H1 (cell line): ENCODE measurements at regions not wholly inside any gene's neighbourhood (a gene's known extent, or its start where the extent isn't known, plus 50 kb on each side); places are given as distances from the start of the nearest gene placed in this dataset.

Source experiments
- CTCF ChIA-PET: fragments of 300-600 bp; sonication (Branson Sonifier 250); formaldehyde crosslinking; loops from one replicate; lab custom pipeline; 2021; ENCODE audit not compliant: partially characterized antibody; lab: Charles Lee
- POLR2A ChIA-PET: fragments of 300-600 bp; sonication (Branson Sonifier 250); formaldehyde crosslinking; loops from one replicate; lab custom pipeline; 2021; ENCODE audit warnings: inconsistent platforms; ENCODE audit not compliant: partially characterized antibody; lab: Charles Lee
- DNase-seq, 2 experiments: peaks; one replicate each; pipeline versions ENCODE4 v3.0.0 to v3.0.0-alpha.2; 2010 to 2022; ENCODE audit warnings: low spot score in 2 of 2, low read depth in 1 of 2, mixed read lengths in 1 of 2
- FAIRE-seq: peaks from 2 replicates; lab custom pipeline; 2011; peaks lifted over from hg19 to GRCh38; lab: Jason Lieb, UNC
- H2AFZ ChIP-seq: 2 replicates; pipeline ENCODE4 v1.8.1; 2012; ENCODE audit warnings: low read length, inconsistent platforms
- H2AK5ac ChIP-seq: 2 replicates; pipeline ENCODE4 v1.6.1; 2013; ENCODE audit warnings: low read depth, low read length
- H2BK120ac ChIP-seq: replicated peaks from 2 replicates; pipeline ENCODE3; 2013; ENCODE audit warnings: low read depth, low read length, inconsistent platforms
- H2BK12ac ChIP-seq: 2 replicates; pipeline ENCODE4 v1.6.1; 2013; ENCODE audit warnings: low read depth, low read length
- H2BK15ac ChIP-seq: 2 replicates; pipeline ENCODE4 v1.6.1; 2013; ENCODE audit warnings: low read length
- H2BK20ac ChIP-seq: 2 replicates; pipeline ENCODE4 v1.6.1; 2013; ENCODE audit warnings: low read length
- H2BK5ac ChIP-seq: 2 replicates; pipeline ENCODE4 v1.6.1; 2013; ENCODE audit warnings: low read depth, low read length
- H3K14ac ChIP-seq: 2 replicates; pipeline ENCODE4 v1.6.1; 2013; ENCODE audit warnings: inconsistent platforms; ENCODE audit not compliant: insufficient read length
- H3K18ac ChIP-seq: 2 replicates; pipeline ENCODE4 v1.6.1; 2013; ENCODE audit warnings: low read length; ENCODE audit errors: extremely low read depth
- H3K23ac ChIP-seq: 2 replicates; pipeline ENCODE4 v1.6.1; 2013; ENCODE audit warnings: inconsistent platforms; ENCODE audit not compliant: insufficient read length
- H3K23me2 ChIP-seq: 2 replicates; pipeline ENCODE4 v1.6.1; 2013; ENCODE audit warnings: low read depth, low read length
- H3K27ac ChIP-seq: 2 replicates; pipeline ENCODE4 v1.6.1; 2011; ENCODE audit warnings: low read depth, low read length, inconsistent platforms
- H3K27me3 ChIP-seq, 4 experiments: replicated peaks in 1 of 4; 1 replicate in 1 of 4; 2 replicates in 3 of 4; pipeline versions ENCODE4 v1.6.1 to v1.8.1; 2011 to 2013; ENCODE audit warnings: low read length in 3 of 4, mild to moderate bottlenecking in 3 of 4, inconsistent platforms in 2 of 4, mixed read lengths in 2 of 4, moderate library complexity in 1 of 4; ENCODE audit not compliant: control insufficient read depth in 3 of 4, insufficient read depth in 3 of 4; ENCODE audit errors: extremely low read depth in 1 of 4
- H3K36me3 ChIP-seq, 4 experiments: 2 replicates each; pipeline versions ENCODE4 v1.6.1 to v1.8.1; 2011 to 2013; ENCODE audit warnings: mild to moderate bottlenecking in 4 of 4, low read length in 3 of 4, moderate library complexity in 2 of 4, control low read depth in 1 of 4, inconsistent platforms in 1 of 4; ENCODE audit not compliant: insufficient read depth in 4 of 4, control insufficient read depth in 2 of 4
- H3K4ac ChIP-seq: replicated peaks from 2 replicates; pipeline ENCODE3; 2013; ENCODE audit warnings: low read length, low read depth, mixed read lengths, inconsistent platforms; ENCODE audit not compliant: insufficient read length
- H3K4me1 ChIP-seq, 4 experiments: replicated peaks in 1 of 4; 1 replicate in 1 of 4; 2 replicates in 3 of 4; pipeline versions ENCODE4 v1.6.1 to v1.8.1; 2011 to 2013; ENCODE audit warnings: low read length in 3 of 4, inconsistent platforms in 2 of 4, mixed read lengths in 1 of 4; ENCODE audit not compliant: insufficient read depth in 4 of 4, control insufficient read depth in 3 of 4
- H3K4me2 ChIP-seq, 2 experiments: 2 replicates each; pipeline versions ENCODE4 v1.6.1 to v1.8.1; 2011 to 2013; ENCODE audit warnings: low read depth in 2 of 2, low read length in 2 of 2, control low read depth in 1 of 2, inconsistent platforms in 1 of 2, mild to moderate bottlenecking in 1 of 2; ENCODE audit not compliant: insufficient read depth in 1 of 2
- H3K4me3 ChIP-seq, 4 experiments: fragments of 200-600, 300-600 bp in 1 of 4; sonication (generic), shearing (Covaris generic), sonication (Bioruptor Twin) in 1 of 4; 2 replicates each; pipeline versions ENCODE4 v1.5.1 to v1.8.1; 2011 to 2016; ENCODE audit warnings: low read length in 4 of 4, low read depth in 3 of 4, control low read depth in 2 of 4, inconsistent platforms in 2 of 4, mild to moderate bottlenecking in 2 of 4, mixed read lengths in 1 of 4, moderate library complexity in 1 of 4; ENCODE audit not compliant: insufficient read depth in 2 of 4; ENCODE audit errors: extremely low read depth in 1 of 4
- H3K56ac ChIP-seq: replicated peaks from 2 replicates; pipeline ENCODE3; 2013; ENCODE audit warnings: low read depth, mild to moderate bottlenecking, mixed read lengths, low read length, inconsistent platforms; ENCODE audit not compliant: insufficient read length
- H3K79me1 ChIP-seq: 2 replicates; pipeline ENCODE4 v1.6.1; 2013; ENCODE audit warnings: low read depth, low read length, control low read depth
- H3K79me2 ChIP-seq, 2 experiments: 2 replicates each; pipeline versions ENCODE4 v1.6.1 to v1.8.1; 2012 to 2013; ENCODE audit warnings: low read length in 2 of 2, mild to moderate bottlenecking in 2 of 2, inconsistent platforms in 1 of 2; ENCODE audit not compliant: insufficient read depth in 2 of 2, control insufficient read depth in 1 of 2
- H3K9ac ChIP-seq, 4 experiments: replicated peaks in 1 of 4; 1 replicate in 1 of 4; 2 replicates in 3 of 4; pipeline versions ENCODE4 v1.6.1 to v1.8.1; 2011 to 2013; ENCODE audit warnings: low read depth in 3 of 4, low read length in 3 of 4, control low read depth in 2 of 4, mild to moderate bottlenecking in 2 of 4, moderate library complexity in 2 of 4, inconsistent platforms in 1 of 4; ENCODE audit errors: extremely low read depth in 1 of 4
- H3K9me3 ChIP-seq, 2 experiments: 2 replicates each; pipeline versions ENCODE4 v1.6.1 to v1.8.1; 2012 to 2013; ENCODE audit warnings: mild to moderate bottlenecking in 2 of 2, moderate library complexity in 2 of 2, control low read depth in 1 of 2, inconsistent platforms in 1 of 2, low read depth in 1 of 2, low read length in 1 of 2, mixed read lengths in 1 of 2; ENCODE audit not compliant: insufficient read depth in 2 of 2
- H4K20me1 ChIP-seq, 2 experiments: replicated peaks in 1 of 2; 2 replicates each; pipeline versions ENCODE3 to v1.8.1; 2011 to 2013; ENCODE audit warnings: inconsistent platforms in 2 of 2, low read length in 2 of 2, mild to moderate bottlenecking in 1 of 2; ENCODE audit not compliant: insufficient read depth in 2 of 2, control insufficient read depth in 1 of 2
- H4K5ac ChIP-seq: 2 replicates; pipeline ENCODE4 v1.6.1; 2013; ENCODE audit warnings: low read length, low read depth, mixed read lengths, inconsistent platforms; ENCODE audit not compliant: insufficient read length
- H4K8ac ChIP-seq: 2 replicates; pipeline ENCODE4 v1.8.0; 2013; ENCODE audit warnings: mild to moderate bottlenecking, moderate library complexity, low read length, inconsistent platforms; ENCODE audit not compliant: insufficient read depth; ENCODE audit errors: extremely low read depth
- H4K91ac ChIP-seq: replicated peaks from 2 replicates; pipeline ENCODE3; 2013; ENCODE audit warnings: low read length, mixed read lengths, inconsistent platforms; ENCODE audit not compliant: insufficient read length
- GABPA ChIP-seq: IDR thresholded peaks from 2 replicates; pipeline ENCODE4 v1.6.1; 2011; ENCODE audit warnings: mild to moderate bottlenecking, low read length, moderate library complexity, borderline replicate concordance; ENCODE audit not compliant: insufficient read depth
- GTF2F1 ChIP-seq: IDR thresholded peaks from 2 replicates; pipeline ENCODE4 v1.6.1; 2012; ENCODE audit warnings: low read depth, low read length, improper control_type of control experiment, borderline replicate concordance
- NANOG ChIP-seq: IDR thresholded peaks from 2 replicates; pipeline ENCODE4 v1.6.1; 2011; ENCODE audit warnings: low read length, low read depth, mild to moderate bottlenecking, inconsistent platforms; ENCODE audit not compliant: insufficient read depth, poor library complexity, severe bottlenecking
- POLR2AphosphoS5 ChIP-seq: IDR thresholded peaks from 2 replicates; pipeline ENCODE4 v1.6.1; 2011; ENCODE audit warnings: low read depth, low read length
- SUZ12 ChIP-seq: fragments of 200-600 bp; sonication (generic); IDR thresholded peaks from 2 replicates; pipeline ENCODE4 v1.6.1; 2012; ENCODE audit warnings: mild to moderate bottlenecking, inconsistent platforms, low read length, moderate library complexity, mixed read lengths
- TBP ChIP-seq: IDR thresholded peaks from 2 replicates; pipeline ENCODE4 v1.6.1; 2011; ENCODE audit warnings: low read depth, low read length, improper control_type of control experiment
- ZNF274 ChIP-seq: IDR thresholded peaks from 2 replicates; pipeline ENCODE4 v1.7.0; 2012; ENCODE audit warnings: low read length, borderline replicate concordance; ENCODE audit errors: extremely low read depth
- WGBS, 2 experiments: shearing (Covaris generic) in 1 of 2; methylation state at CpG; one replicate each; pipeline versions ENCODE4 v1.1.6 to v1.1.7; 2013 to 2015; ENCODE audit warnings: low lambda C conversion rate in 2 of 2, mixed read lengths in 2 of 2, inconsistent platforms in 1 of 2, low coverage in 1 of 2, missing lambda C conversion rate in 1 of 2; ENCODE audit not compliant: insufficient replicate concordance in 2 of 2, insufficient coverage in 1 of 2, insufficient read length in 1 of 2; ENCODE audit errors: extremely low coverage in 1 of 2, missing lambda C conversion rate in 1 of 2; 5-methylcytosine and 5-hydroxymethylcytosine counted together
- TF ChIP-seq, protein P1 (sequence below): IDR thresholded peaks from 2 replicates; pipeline ENCODE4 v1.6.1; 2012; ENCODE audit warnings: low read length, inconsistent platforms

DNA sequence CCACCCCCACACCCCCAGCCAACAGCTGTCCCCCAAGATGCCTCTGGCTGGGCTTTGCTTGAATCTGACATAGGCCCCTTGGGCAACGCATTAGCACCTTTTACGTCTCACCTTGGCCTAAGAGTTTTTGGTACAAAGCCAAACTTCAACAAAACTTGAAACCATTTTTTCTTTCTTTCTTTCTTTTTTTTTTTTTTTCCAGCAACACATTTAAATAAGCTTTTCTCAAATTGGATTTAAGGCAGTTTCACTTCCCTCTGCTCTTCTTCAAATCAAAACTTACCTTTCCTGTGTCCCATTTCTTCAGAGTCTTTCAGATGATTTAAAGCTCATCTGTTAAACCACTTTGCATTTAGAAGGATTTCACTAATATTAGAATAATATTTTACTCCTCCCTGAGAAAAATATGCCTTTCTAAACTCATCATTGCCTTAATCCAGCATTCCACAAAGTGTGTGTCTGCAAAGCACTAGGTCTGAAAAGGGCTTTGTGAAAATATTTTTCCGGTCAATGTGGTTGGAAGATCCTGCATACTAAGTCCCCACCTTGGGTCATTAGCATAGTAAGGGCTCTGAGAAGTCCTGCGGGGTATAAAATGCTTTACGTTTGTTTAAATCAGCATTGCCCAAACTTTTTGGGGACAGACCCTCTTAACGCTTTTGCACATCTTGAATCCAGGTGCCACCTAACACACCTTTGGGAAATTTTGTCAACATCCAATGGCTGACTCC is 217.0 kb downstream of the TLE3 start:
- POLR2A ChIA-PET, result no interaction called here
- H3K4me1 ChIP-seq, result peaks cover 0 to 2% (median 0%) of the 10 kb centered on the region in 4 experiments; a peak in 1 of 7 replicates
- FAIRE-seq, result no peak
- no peak for TF ChIP-seq NANOG
- TF ChIP-seq POLR2AphosphoS5, result no peak
- TF ChIP-seq ZNF274, result no peak
- TF ChIP-seq, protein P1, sequence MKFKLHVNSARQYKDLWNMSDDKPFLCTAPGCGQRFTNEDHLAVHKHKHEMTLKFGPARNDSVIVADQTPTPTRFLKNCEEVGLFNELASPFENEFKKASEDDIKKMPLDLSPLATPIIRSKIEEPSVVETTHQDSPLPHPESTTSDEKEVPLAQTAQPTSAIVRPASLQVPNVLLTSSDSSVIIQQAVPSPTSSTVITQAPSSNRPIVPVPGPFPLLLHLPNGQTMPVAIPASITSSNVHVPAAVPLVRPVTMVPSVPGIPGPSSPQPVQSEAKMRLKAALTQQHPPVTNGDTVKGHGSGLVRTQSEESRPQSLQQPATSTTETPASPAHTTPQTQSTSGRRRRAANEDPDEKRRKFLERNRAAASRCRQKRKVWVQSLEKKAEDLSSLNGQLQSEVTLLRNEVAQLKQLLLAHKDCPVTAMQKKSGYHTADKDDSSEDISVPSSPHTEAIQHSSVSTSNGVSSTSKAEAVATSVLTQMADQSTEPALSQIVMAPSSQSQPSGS, result no peak
- TF ChIP-seq GTF2F1, result no peak
- TF ChIP-seq SUZ12, result no peak
- no peak for TF ChIP-seq TBP
- TF ChIP-seq GABPA, result no peak

More for the DNA sequence above, 217.0 kb downstream of the TLE3 start:
- H4K5ac ChIP-seq, result no peak overlapping the region
- H3K27me3 ChIP-seq, result no peaks in the 10 kb centered on the region
- no peak overlapping the region for H3K27ac ChIP-seq
- WGBS, 2 experiments, result 86% methylated on average over 6 of the region's 6 CpGs; no CpG with 5 or more reads in 1 of the 2 experiments
- no peaks in the 10 kb centered on the region for H3K23me2 ChIP-seq
- no peak overlapping the region for H2BK5ac ChIP-seq
- no peak overlapping the region for H3K18ac ChIP-seq
- H2BK120ac ChIP-seq, result no peak overlapping the region
- no peak overlapping the region for H3K23ac ChIP-seq
- H3K56ac ChIP-seq, result no peak overlapping the region
- no peaks in the 10 kb centered on the region for H3K79me1 ChIP-seq
- H3K36me3 ChIP-seq, result no peaks in the 10 kb centered on the region
- no peak overlapping the region for H2AK5ac ChIP-seq
- H3K14ac ChIP-seq, result no peak overlapping the region
- no peak overlapping the region for H3K9ac ChIP-seq
- H2BK12ac ChIP-seq, result no peak overlapping the region
- H3K79me2 ChIP-seq, result no peaks in the 10 kb centered on the region
- no peaks in the 10 kb centered on the region for H4K20me1 ChIP-seq
- DNase-seq, result no peak
- H3K4ac ChIP-seq, result no peak overlapping the region
- H3K4me3 ChIP-seq, result no peak overlapping the region
- CTCF ChIA-PET, result interaction anchor here (1.2 to 1.4 kb wide), 2 partner anchors 19 to 269 kb away, joined by 3 read pairs; no protein-coding TSS in a partner anchor
- H3K4me2 ChIP-seq, result no peak overlapping the region
- no peak overlapping the region for H4K8ac ChIP-seq
- no peaks in the 10 kb centered on the region for H3K9me3 ChIP-seq
- no peak overlapping the region for H2AFZ ChIP-seq
- H2BK15ac ChIP-seq, result no peak overlapping the region
- H2BK20ac ChIP-seq, result no peak overlapping the region
- no peak overlapping the region for H4K91ac ChIP-seq
